Esophagus muscularis mucosa (tissue), 4 donors: ENCODE measurements at regions not wholly inside any gene's neighbourhood (a gene's known extent, or its start where the extent isn't known, plus 50 kb on each side); places are given as distances from the start of the nearest gene placed in this dataset.

Experiments
- DNase-seq: peaks from one replicate; pipeline ENCODE4 v3.0.0-alpha.2; 2017; ENCODE audit errors: extremely low spot score
- H3K27ac ChIP-seq, 4 donors: fragments of 200-600 bp; sonication (generic); replicated peaks in 1 of 4; 1 replicate in 3 of 4; 2 replicates in 1 of 4; pipeline ENCODE4 v1.5.1; 2016 to 2019; ENCODE audit warnings: mild to moderate bottlenecking in 1 of 4
- H3K27me3 ChIP-seq, 4 donors: fragments of 200-600 bp; sonication (generic); one replicate each; pipeline versions ENCODE4 v1.5.1 to v1.6.0; 2016 to 2019
- H3K36me3 ChIP-seq, 4 donors: fragments of 200-600 bp; sonication (generic); one replicate each; pipeline ENCODE4 v1.5.1; 2016 to 2019
- H3K4me1 ChIP-seq, 4 donors: fragments of 200-600 bp; sonication (generic); one replicate each; pipeline ENCODE4 v1.5.1; 2016 to 2019
- H3K4me3 ChIP-seq, 4 donors: fragments of 200-600 bp; sonication (generic); 1 replicate in 2 of 4; 2 replicates in 2 of 4; pipeline ENCODE4 v1.5.1; 2016 to 2019; ENCODE audit warnings: mild to moderate bottlenecking in 4 of 4, moderate library complexity in 1 of 4
- H3K9me3 ChIP-seq, 4 donors: fragments of 200-600 bp; sonication (generic); 1 replicate in 3 of 4; 2 replicates in 1 of 4; pipeline ENCODE4 v1.5.1; 2016 to 2019
- CTCF ChIP-seq, 3 experiments: fragments of 200-600 bp in 2 of 3; fragments of 450-650 bp in 1 of 3; sonication (generic) in 2 of 3; IDR thresholded peaks; one replicate each; pipeline ENCODE4 v1.5.1; 2017 to 2019; ENCODE audit warnings: antibody characterized with exemption in 3 of 3, mild to moderate bottlenecking in 2 of 3, moderate library complexity in 1 of 3
- EP300 ChIP-seq: sonication (generic); formaldehyde crosslinking; IDR thresholded peaks from one replicate; pipeline ENCODE4 v1.6.1; 2017; ENCODE audit warnings: antibody characterized with exemption
- POLR2A ChIP-seq: fragments of 450-650 bp; IDR thresholded peaks from one replicate; pipeline ENCODE4 v1.6.1; 2017; ENCODE audit warnings: antibody characterized with exemption, moderate library complexity, mild to moderate bottlenecking, low read depth
- POLR2AphosphoS5 ChIP-seq, 2 donors: sonication (generic); formaldehyde crosslinking; IDR thresholded peaks; one replicate each; pipeline ENCODE4 v1.6.1; 2017; ENCODE audit warnings: antibody characterized with exemption in 2 of 2
- WGBS: methylation state at CpG from one replicate; pipeline ENCODE4 v1.1.5; 2018; 5-methylcytosine and 5-hydroxymethylcytosine counted together
- intact Hi-C: fragments of 100-400 bp; cut with DNase I; formaldehyde crosslinking; loops from one replicate; pipeline ENCODE4 v1.15.1; 2023

DNA sequence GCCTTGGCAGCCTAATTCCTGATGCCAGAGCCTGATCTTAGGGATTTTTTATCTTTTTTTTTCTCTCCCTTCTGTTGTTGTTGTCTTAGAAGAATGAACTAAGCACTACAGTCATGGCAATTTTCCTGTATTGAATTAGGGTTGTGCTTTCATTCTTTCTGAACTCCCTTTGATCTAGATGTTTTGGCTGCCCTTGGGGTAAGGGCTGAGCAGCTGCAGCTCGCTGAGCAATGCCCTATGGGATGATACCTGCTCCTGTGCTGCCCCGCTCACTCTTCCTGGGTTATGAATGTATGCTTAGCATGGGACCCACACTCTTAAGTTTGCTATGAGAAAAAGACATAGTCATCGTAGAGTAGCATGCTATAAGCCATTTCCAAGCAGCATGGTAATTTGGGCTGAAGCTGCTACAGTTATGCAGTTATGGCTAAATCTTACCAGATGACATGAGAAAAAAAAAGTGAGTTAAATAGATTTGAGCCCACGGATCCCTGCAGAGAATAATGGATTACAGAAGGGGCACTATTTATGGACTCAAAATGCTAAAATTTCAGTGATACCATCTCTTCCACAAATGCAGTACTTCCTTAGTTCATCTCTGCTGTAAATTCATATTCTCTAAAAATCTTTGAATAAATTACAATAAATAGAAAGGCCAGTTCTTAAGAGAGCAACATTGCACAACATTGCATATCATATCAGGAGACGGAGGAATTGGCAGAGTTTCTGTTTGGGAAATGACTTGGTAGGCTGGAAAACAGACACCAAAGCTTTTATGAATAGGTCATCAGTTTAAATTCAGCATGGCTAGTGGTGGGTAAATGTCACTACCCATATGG lies 79.2 kb upstream of the PTHLH start:
- DNase-seq, result no peak
- no peak overlapping the region for H3K27ac ChIP-seq
- 74% methylated on average over 5 of the region's 5 CpGs for WGBS
- intact Hi-C loops, result no loop called here
- H3K9me3 ChIP-seq, result no peaks in the 10 kb centered on the region
- no peaks in the 10 kb centered on the region for H3K27me3 ChIP-seq
- H3K4me1 ChIP-seq, result no peaks in the 10 kb centered on the region
- no peaks in the 10 kb centered on the region for H3K36me3 ChIP-seq
- no peak for TF ChIP-seq CTCF (IDR thresholded peaks at IDR 0.05)
- TF ChIP-seq POLR2A, result no peak
- TF ChIP-seq POLR2AphosphoS5 (IDR thresholded peaks at IDR 0.05), result no peak
- TF ChIP-seq EP300, result no peak
- no peak overlapping the region for H3K4me3 ChIP-seq

- WGBS, result 87% methylated on average over 5 of the region's 5 CpGs
- intact Hi-C loops, result no loop called here
These were observed 81.0 kb upstream of the PTHLH start for GRCh38 chr12:28053564-28053963.

GRCh38 chr12:28054583-28054982 lies 82.0 kb upstream of the PTHLH start:
- WGBS, result 95% methylated on average over 1 of the region's 1 CpG

More at GRCh38 chr12:28053564-28053963, 81.0 kb upstream of the PTHLH start:
- Histone ChIP-seq H3K9me3 (no peaks in the 10 kb centered on the region), H3K4me1 (no peaks in the 10 kb centered on the region), H3K36me3 (no peaks in the 10 kb centered on the region), H3K27me3 (no peaks in the 10 kb centered on the region), H3K4me3 (no peak overlapping the region), H3K27ac (no peak overlapping the region)
- TF ChIP-seq CTCF (IDR thresholded peaks at IDR 0.05), result no peak
- no peak for TF ChIP-seq POLR2A
- DNase-seq, result no peak

GRCh38 chr12:28057856-28058615 lies 85.5 kb upstream of the PTHLH start:
- Histone ChIP-seq H3K4me1 (no peaks in the 10 kb centered on the region), H3K9me3 (no peaks in the 10 kb centered on the region), H3K27ac (no peak overlapping the region), H3K36me3 (no peaks in the 10 kb centered on the region), H3K27me3 (no peaks in the 10 kb centered on the region), H3K4me3 (no peak overlapping the region)
- TF ChIP-seq POLR2AphosphoS5 (IDR thresholded peaks at IDR 0.05), result no peak
- TF ChIP-seq EP300, result no peak
- no peak for TF ChIP-seq CTCF (IDR thresholded peaks at IDR 0.05)
- no peak for TF ChIP-seq POLR2A
- DNase-seq, result no peak
- 81% methylated on average over 8 of the region's 8 CpGs for WGBS
- intact Hi-C loops, result no loop called here

More at GRCh38 chr12:28054583-28054982, 82.0 kb upstream of the PTHLH start:
- no peak overlapping the region for H3K4me3 ChIP-seq
- no peaks in the 10 kb centered on the region for H3K9me3 ChIP-seq
- no peak overlapping the region for H3K27ac ChIP-seq
- H3K4me1 ChIP-seq, result no peaks in the 10 kb centered on the region
- no peak for DNase-seq
- TF ChIP-seq EP300 (no peak), POLR2AphosphoS5 (IDR thresholded peaks at IDR 0.05) (no peak), CTCF (IDR thresholded peaks at IDR 0.05) (no peak), POLR2A (no peak)
- intact Hi-C loops, result no loop called here
- H3K36me3 ChIP-seq, result no peaks in the 10 kb centered on the region
- H3K27me3 ChIP-seq, result no peaks in the 10 kb centered on the region
